OCI-LY1 (cell line): ENCODE measurements at regions not wholly inside any gene's neighbourhood (a gene's known extent, or its start where the extent isn't known, plus 50 kb on each side); places are given as distances from the start of the nearest gene placed in this dataset.

ENCODE experiments used
- H2AFZ ChIP-seq: fragments of 200-600 bp; sonication (generic), shearing (Covaris generic); 2 replicates; pipeline ENCODE4 v1.6.0; 2014; ENCODE audit warnings: antibody characterized with exemption, mild to moderate bottlenecking, low read length
- H3F3A ChIP-seq: fragments of 200-600 bp; sonication (generic), shearing (Covaris generic); 2 replicates; pipeline ENCODE4 v1.6.0; 2014; ENCODE audit warnings: mild to moderate bottlenecking, antibody characterized with exemption, low read length, moderate library complexity; ENCODE audit not compliant: insufficient read depth
- H3K27ac ChIP-seq: fragments of 200-600 bp; sonication (generic); 2 replicates; pipeline ENCODE4 v1.5.1; 2014; ENCODE audit warnings: low read length, mixed run types, mild to moderate bottlenecking, low read depth; ENCODE audit not compliant: poor library complexity, severe bottlenecking
- H3K27me3 ChIP-seq: fragments of 200-600 bp; sonication (generic); 2 replicates; pipeline ENCODE4 v1.6.0; 2014; ENCODE audit warnings: antibody characterized with exemption, mild to moderate bottlenecking, low read length, moderate library complexity; ENCODE audit not compliant: insufficient read depth
- H3K36me3 ChIP-seq: fragments of 200-600 bp; sonication (generic); 2 replicates; pipeline ENCODE4 v1.6.1; 2014; ENCODE audit warnings: mild to moderate bottlenecking, antibody characterized with exemption, low read length, moderate library complexity, mixed read lengths; ENCODE audit not compliant: insufficient read depth
- H3K4me1 ChIP-seq: fragments of 200-600 bp; sonication (generic); 2 replicates; pipeline ENCODE4 v1.5.1; 2014; ENCODE audit warnings: mild to moderate bottlenecking, low read length, moderate library complexity; ENCODE audit not compliant: insufficient read depth, severe bottlenecking
- H3K4me2 ChIP-seq: fragments of 200-600 bp; sonication (generic), shearing (Covaris generic); 2 replicates; pipeline ENCODE4 v1.6.1; 2014; ENCODE audit warnings: low read length
- H3K4me3 ChIP-seq: fragments of 200-600 bp; sonication (generic); 2 replicates; pipeline ENCODE4 v1.5.1; 2014; ENCODE audit warnings: low read length, low read depth, mild to moderate bottlenecking, mixed read lengths; ENCODE audit not compliant: poor library complexity, severe bottlenecking
- H3K79me2 ChIP-seq: fragments of 200-600 bp; shearing (Covaris generic); 2 replicates; pipeline ENCODE4 v1.6.1; 2016; ENCODE audit warnings: mixed run types, low read length, mixed read lengths; ENCODE audit not compliant: insufficient read depth
- H3K9ac ChIP-seq: fragments of 200-600 bp; sonication (generic), shearing (Covaris generic); 2 replicates; pipeline ENCODE4 v1.6.1; 2014; ENCODE audit warnings: mild to moderate bottlenecking, low read length, mixed read lengths
- H3K9me2 ChIP-seq: fragments of 200-600 bp; sonication (generic), shearing (Covaris generic); 2 replicates; pipeline ENCODE4 v1.6.1; 2014; ENCODE audit warnings: low read depth, mild to moderate bottlenecking, low read length, mixed read lengths
- H3K9me3 ChIP-seq: fragments of 200-600 bp; shearing (Covaris generic); 2 replicates; pipeline ENCODE4 v1.6.1; 2014; ENCODE audit warnings: low read length, mixed read lengths
- H4K20me1 ChIP-seq: fragments of 200-600 bp; sonication (generic), shearing (Covaris generic); 2 replicates; pipeline ENCODE4 v1.6.0; 2016; ENCODE audit warnings: mild to moderate bottlenecking, low read length; ENCODE audit not compliant: insufficient read depth
- EZH2 ChIP-seq: fragments of 200-600 bp; sonication (generic), shearing (Covaris generic); IDR thresholded peaks from 2 replicates; pipeline ENCODE4 v1.8.0; 2017; ENCODE audit warnings: borderline replicate concordance, mixed run types, mild to moderate bottlenecking, antibody characterized with exemption, low read length, moderate library complexity, mixed read lengths
- TF ChIP-seq, protein P1 (sequence below): fragments of 200-600 bp; sonication (generic), shearing (Covaris generic); IDR thresholded peaks from 2 replicates; pipeline ENCODE4 v1.5.1; 2017; ENCODE audit warnings: mild to moderate bottlenecking, antibody characterized with exemption, low read length, moderate library complexity, mixed read lengths

DNA sequence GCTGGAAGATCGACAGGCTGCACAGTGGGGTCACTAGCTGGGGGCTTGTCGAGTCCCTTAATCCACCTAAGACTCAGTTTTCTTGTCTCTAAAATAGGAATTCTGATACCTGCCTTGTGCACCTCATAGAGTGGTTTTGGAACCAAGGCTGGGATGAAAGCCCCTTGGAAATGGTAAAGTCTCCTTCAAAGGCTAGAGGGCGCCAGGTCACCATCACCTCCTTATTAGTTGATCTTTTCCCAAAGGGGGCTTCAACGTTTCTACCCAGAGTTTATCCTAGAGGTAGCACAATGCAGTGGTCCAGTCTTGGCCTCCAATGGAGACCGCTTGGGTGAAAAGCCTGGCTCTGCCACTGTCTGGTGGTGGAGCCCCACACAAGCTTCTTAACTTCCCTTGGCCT, 158.2 kb downstream of the AIPL1 start:
- H3K4me1 ChIP-seq, result no peaks in the 10 kb centered on the region
- H3K9ac ChIP-seq, result no peak overlapping the region
- no peaks in the 10 kb centered on the region for H3K79me2 ChIP-seq
- no peak overlapping the region for H3K27ac ChIP-seq
- no peak for TF ChIP-seq EZH2
- TF ChIP-seq, protein P1, sequence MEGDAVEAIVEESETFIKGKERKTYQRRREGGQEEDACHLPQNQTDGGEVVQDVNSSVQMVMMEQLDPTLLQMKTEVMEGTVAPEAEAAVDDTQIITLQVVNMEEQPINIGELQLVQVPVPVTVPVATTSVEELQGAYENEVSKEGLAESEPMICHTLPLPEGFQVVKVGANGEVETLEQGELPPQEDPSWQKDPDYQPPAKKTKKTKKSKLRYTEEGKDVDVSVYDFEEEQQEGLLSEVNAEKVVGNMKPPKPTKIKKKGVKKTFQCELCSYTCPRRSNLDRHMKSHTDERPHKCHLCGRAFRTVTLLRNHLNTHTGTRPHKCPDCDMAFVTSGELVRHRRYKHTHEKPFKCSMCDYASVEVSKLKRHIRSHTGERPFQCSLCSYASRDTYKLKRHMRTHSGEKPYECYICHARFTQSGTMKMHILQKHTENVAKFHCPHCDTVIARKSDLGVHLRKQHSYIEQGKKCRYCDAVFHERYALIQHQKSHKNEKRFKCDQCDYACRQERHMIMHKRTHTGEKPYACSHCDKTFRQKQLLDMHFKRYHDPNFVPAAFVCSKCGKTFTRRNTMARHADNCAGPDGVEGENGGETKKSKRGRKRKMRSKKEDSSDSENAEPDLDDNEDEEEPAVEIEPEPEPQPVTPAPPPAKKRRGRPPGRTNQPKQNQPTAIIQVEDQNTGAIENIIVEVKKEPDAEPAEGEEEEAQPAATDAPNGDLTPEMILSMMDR, result peak; percentile 12; the same call in 1 of the 2 replicates
- no peak overlapping the region for H3K4me3 ChIP-seq
- H2AFZ ChIP-seq, result no peak overlapping the region
- H4K20me1 ChIP-seq, result no peaks in the 10 kb centered on the region
- H3F3A ChIP-seq, result no peaks in the 10 kb centered on the region
- H3K9me2 ChIP-seq, result no peaks in the 10 kb centered on the region
- H3K9me3 ChIP-seq, result no peaks in the 10 kb centered on the region
- H3K4me2 ChIP-seq, result no peak overlapping the region
- no peaks in the 10 kb centered on the region for H3K36me3 ChIP-seq
- no peaks in the 10 kb centered on the region for H3K27me3 ChIP-seq

- Histone ChIP-seq H3K9ac (no peak overlapping the region), H3K27me3 (no peaks in the 10 kb centered on the region), H3K9me2 (no peaks in the 10 kb centered on the region), H3F3A (no peaks in the 10 kb centered on the region), H3K9me3 (no peaks in the 10 kb centered on the region), H2AFZ (no peak overlapping the region), H3K36me3 (no peaks in the 10 kb centered on the region), H4K20me1 (no peaks in the 10 kb centered on the region), H3K79me2 (no peaks in the 10 kb centered on the region), H3K4me2 (no peak overlapping the region), H3K4me1 (no peaks in the 10 kb centered on the region), H3K27ac (no peak overlapping the region), H3K4me3 (no peak overlapping the region)
- TF ChIP-seq EZH2, result no peak
- TF ChIP-seq, protein P1, result no peak
Measured at GRCh38 chr17:6274310-6274709, 160.6 kb downstream of the AIPL1 start.

GRCh38 chr17:6269478-6269877, 165.4 kb downstream of the AIPL1 start:
- Histone ChIP-seq H4K20me1 (no peaks in the 10 kb centered on the region), H3K4me1 (no peaks in the 10 kb centered on the region), H3K36me3 (no peaks in the 10 kb centered on the region), H3F3A (no peaks in the 10 kb centered on the region), H3K9ac (no peak overlapping the region), H2AFZ (no peak overlapping the region), H3K9me3 (no peaks in the 10 kb centered on the region), H3K27ac (no peak overlapping the region), H3K79me2 (no peaks in the 10 kb centered on the region), H3K27me3 (no peaks in the 10 kb centered on the region), H3K4me2 (no peak overlapping the region), H3K9me2 (no peaks in the 10 kb centered on the region), H3K4me3 (no peak overlapping the region)
- TF ChIP-seq, protein P1, result no peak
- TF ChIP-seq EZH2, result no peak
